ENCODE measurements at regions not wholly inside any gene's neighbourhood (a gene's known extent, or its start where the extent isn't known, plus 50 kb on each side); places are given as distances from the start of the nearest gene placed in this dataset.

DNA sequence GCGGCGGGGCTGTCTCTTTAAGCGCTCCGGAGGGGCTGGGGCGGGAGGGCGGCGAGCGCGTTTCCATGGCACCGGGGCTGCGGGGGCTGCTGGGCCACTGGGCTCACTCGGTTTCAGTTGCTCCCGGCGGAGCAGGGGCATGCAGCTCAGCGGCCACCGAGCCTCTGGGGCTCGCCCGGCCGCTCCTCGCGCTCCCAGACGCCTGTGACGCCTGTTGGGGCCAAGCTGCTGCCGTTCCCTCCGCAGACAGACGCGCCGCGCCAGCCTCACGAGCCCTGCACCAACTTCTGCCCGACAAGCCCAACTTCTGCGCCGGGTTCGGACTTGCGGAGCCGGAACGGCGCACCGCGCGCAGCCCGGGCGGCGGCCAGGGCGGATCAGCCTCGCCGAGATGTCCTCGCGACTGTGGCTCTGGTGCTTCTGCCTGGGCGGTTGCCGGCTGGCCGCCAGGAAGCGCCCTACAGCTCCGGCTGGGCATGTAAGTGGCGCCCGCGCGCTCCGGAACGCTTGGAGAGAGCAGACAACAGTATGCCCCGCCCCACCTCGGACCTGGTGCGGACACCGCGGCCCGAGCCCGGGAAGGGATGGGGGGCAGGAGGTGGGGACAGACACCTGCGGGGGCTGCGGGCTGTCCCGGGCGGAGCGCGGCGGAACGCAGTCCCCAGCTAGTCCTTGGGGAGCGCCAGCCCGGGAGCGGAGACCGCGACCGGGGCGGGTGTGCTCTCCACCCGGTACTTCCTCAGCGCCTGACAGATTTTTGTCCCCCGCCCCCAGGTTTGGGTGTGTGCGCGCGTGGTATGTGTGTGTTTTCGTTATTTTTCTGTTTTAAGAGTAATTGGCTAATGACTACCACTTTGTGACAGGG lies 154.1 kb upstream of the GOLIM4 start:
- no peaks in the 10 kb centered on the region for H4K20me1 ChIP-seq (ENCODE audit: insufficient read depth, low read length)
- H3K27ac ChIP-seq (ENCODE audit: low read length) = no peak overlapping the region
- TF ChIP-seq, protein P1, sequence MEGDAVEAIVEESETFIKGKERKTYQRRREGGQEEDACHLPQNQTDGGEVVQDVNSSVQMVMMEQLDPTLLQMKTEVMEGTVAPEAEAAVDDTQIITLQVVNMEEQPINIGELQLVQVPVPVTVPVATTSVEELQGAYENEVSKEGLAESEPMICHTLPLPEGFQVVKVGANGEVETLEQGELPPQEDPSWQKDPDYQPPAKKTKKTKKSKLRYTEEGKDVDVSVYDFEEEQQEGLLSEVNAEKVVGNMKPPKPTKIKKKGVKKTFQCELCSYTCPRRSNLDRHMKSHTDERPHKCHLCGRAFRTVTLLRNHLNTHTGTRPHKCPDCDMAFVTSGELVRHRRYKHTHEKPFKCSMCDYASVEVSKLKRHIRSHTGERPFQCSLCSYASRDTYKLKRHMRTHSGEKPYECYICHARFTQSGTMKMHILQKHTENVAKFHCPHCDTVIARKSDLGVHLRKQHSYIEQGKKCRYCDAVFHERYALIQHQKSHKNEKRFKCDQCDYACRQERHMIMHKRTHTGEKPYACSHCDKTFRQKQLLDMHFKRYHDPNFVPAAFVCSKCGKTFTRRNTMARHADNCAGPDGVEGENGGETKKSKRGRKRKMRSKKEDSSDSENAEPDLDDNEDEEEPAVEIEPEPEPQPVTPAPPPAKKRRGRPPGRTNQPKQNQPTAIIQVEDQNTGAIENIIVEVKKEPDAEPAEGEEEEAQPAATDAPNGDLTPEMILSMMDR (IDR thresholded peaks at IDR 0.05; ENCODE audit: borderline replicate concordance, extremely low read depth, low read length, poor library complexity, severe bottlenecking) = no peak
- TF ChIP-seq EZH2 (IDR thresholded peaks at IDR 0.05; ENCODE audit: borderline replicate concordance, low read depth, low read length, severe bottlenecking) = no peak
- H3K4me2 ChIP-seq (ENCODE audit: insufficient read depth, low read length) = no peak overlapping the region
- H3K9me3 ChIP-seq (ENCODE audit: insufficient read depth, low read length, severe bottlenecking) = peaks cover 3% of the 10 kb centered on the region
- H3K4me3 ChIP-seq (ENCODE audit: low read depth in 1 of 2, low read length in 2 of 2) = no peak overlapping the region
- H3K36me3 ChIP-seq (ENCODE audit: insufficient read depth, low read length) = no peaks in the 10 kb centered on the region
- H2AFZ ChIP-seq (ENCODE audit: low read depth, low read length) = no peak overlapping the region
- H3K27me3 ChIP-seq (ENCODE audit: insufficient read depth, low read length, poor library complexity) = no peaks in the 10 kb centered on the region
- ATAC-seq (ENCODE audit: insufficient read depth, low read depth) = no peak
- H3K79me2 ChIP-seq (ENCODE audit: insufficient read depth, low read length) = no peaks in the 10 kb centered on the region
- no peaks in the 10 kb centered on the region for H3K4me1 ChIP-seq (ENCODE audit: insufficient read depth, low read length)
- DNase-seq = no peak
- H3K9ac ChIP-seq (ENCODE audit: low read depth, low read length) = no peak overlapping the region

DNA sequence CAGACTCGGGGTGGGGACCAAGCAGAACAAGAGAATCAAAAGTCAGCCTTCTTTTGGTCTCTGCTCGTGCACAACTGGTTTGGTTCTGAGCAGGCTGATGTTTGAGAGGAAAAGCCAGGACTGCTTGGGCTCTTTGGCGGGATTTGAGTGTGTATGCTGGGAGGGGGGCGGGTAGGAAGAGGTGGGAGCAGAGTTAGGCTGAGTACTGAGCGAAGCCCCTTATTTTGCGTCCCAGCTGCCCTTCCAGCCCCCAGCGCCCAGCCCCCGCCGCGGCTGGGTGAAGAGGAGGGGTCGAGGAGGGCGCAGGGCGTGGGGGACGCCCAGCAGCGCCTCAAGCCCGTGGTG lies 153.5 kb upstream of the GOLIM4 start:
- no peak overlapping the region for H3K9ac ChIP-seq (ENCODE audit: low read depth, low read length)
- H4K20me1 ChIP-seq (ENCODE audit: insufficient read depth, low read length) = no peaks in the 10 kb centered on the region
- H3K36me3 ChIP-seq (ENCODE audit: insufficient read depth, low read length) = no peaks in the 10 kb centered on the region
- H3K9me3 ChIP-seq (ENCODE audit: insufficient read depth, low read length, severe bottlenecking) = peaks cover 3% of the 10 kb centered on the region
- TF ChIP-seq EZH2 (IDR thresholded peaks at IDR 0.05; ENCODE audit: borderline replicate concordance, low read depth, low read length, severe bottlenecking) = no peak
- TF ChIP-seq, protein P1 (IDR thresholded peaks at IDR 0.05; ENCODE audit: borderline replicate concordance, extremely low read depth, low read length, poor library complexity, severe bottlenecking) = no peak
- no peak for DNase-seq
- ATAC-seq (ENCODE audit: insufficient read depth, low read depth) = no peak
- no peaks in the 10 kb centered on the region for H3K4me1 ChIP-seq (ENCODE audit: insufficient read depth, low read length)
- H3K4me3 ChIP-seq (ENCODE audit: low read depth in 1 of 2, low read length in 2 of 2) = no peak overlapping the region
- H3K4me2 ChIP-seq (ENCODE audit: insufficient read depth, low read length) = no peak overlapping the region
- no peaks in the 10 kb centered on the region for H3K27me3 ChIP-seq (ENCODE audit: insufficient read depth, low read length, poor library complexity)
- no peak overlapping the region for H2AFZ ChIP-seq (ENCODE audit: low read depth, low read length)
- no peaks in the 10 kb centered on the region for H3K79me2 ChIP-seq (ENCODE audit: insufficient read depth, low read length)
- H3K27ac ChIP-seq (ENCODE audit: low read length) = no peak overlapping the region

GRCh38 chr3:168248383-168249204 lies 152.9 kb upstream of the GOLIM4 start:
- Histone ChIP-seq H3K79me2 (ENCODE audit: insufficient read depth, low read length) (no peaks in the 10 kb centered on the region), H3K4me1 (ENCODE audit: insufficient read depth, low read length) (no peaks in the 10 kb centered on the region), H4K20me1 (ENCODE audit: insufficient read depth, low read length) (no peaks in the 10 kb centered on the region), H2AFZ (ENCODE audit: low read depth, low read length) (no peak overlapping the region), H3K4me3 (ENCODE audit: low read depth in 1 of 2, low read length in 2 of 2) (no peak overlapping the region), H3K9me3 (ENCODE audit: insufficient read depth, low read length, severe bottlenecking) (peaks cover 3% of the 10 kb centered on the region), H3K27me3 (ENCODE audit: insufficient read depth, low read length, poor library complexity) (no peaks in the 10 kb centered on the region), H3K4me2 (ENCODE audit: insufficient read depth, low read length) (no peak overlapping the region), H3K27ac (ENCODE audit: low read length) (no peak overlapping the region), H3K9ac (ENCODE audit: low read depth, low read length) (no peak overlapping the region), H3K36me3 (ENCODE audit: insufficient read depth, low read length) (no peaks in the 10 kb centered on the region)
- ATAC-seq (ENCODE audit: insufficient read depth, low read depth) (no peak), DNase-seq (no peak)
- TF ChIP-seq, protein P1 (IDR thresholded peaks at IDR 0.05; ENCODE audit: borderline replicate concordance, extremely low read depth, low read length, poor library complexity, severe bottlenecking) = no peak
- no peak for TF ChIP-seq EZH2 (IDR thresholded peaks at IDR 0.05; ENCODE audit: borderline replicate concordance, low read depth, low read length, severe bottlenecking)
